Gastrocnemius medialis (tissue), 4 donors: ENCODE measurements at regions not wholly inside any gene's neighbourhood (a gene's known extent, or its start where the extent isn't known, plus 50 kb on each side); places are given as distances from the start of the nearest gene placed in this dataset.

Source experiments
- ATAC-seq, 2 donors: fragments of 150-250 bp; one replicate each; pipeline ENCODE4 v1.9.1; 2016
- DNase-seq, 2 donors: peaks; one replicate each; pipeline ENCODE4 v3.0.0-alpha.2; 2019
- H3K27ac ChIP-seq, 4 donors: fragments of 200-600 bp; sonication (generic); 1 replicate in 1 of 4; 2 replicates in 3 of 4; pipeline ENCODE4 v1.5.1; 2016 to 2018; ENCODE audit warnings: mild to moderate bottlenecking in 2 of 4, moderate library complexity in 1 of 4
- H3K27me3 ChIP-seq, 3 donors: fragments of 200-600 bp; sonication (generic) in 2 of 3; 1 replicate in 1 of 3; 2 replicates in 2 of 3; pipeline versions ENCODE4 v1.5.1 to v1.6.0; 2016 to 2019; ENCODE audit warnings: mild to moderate bottlenecking in 1 of 3, moderate library complexity in 1 of 3
- H3K36me3 ChIP-seq, 2 donors: fragments of 200-600 bp; sonication (generic) in 1 of 2; one replicate each; pipeline ENCODE4 v1.5.1; 2017 to 2018
- H3K4me1 ChIP-seq, 2 donors: fragments of 200-600 bp; sonication (generic) in 1 of 2; one replicate each; pipeline ENCODE4 v1.5.1; 2016 to 2017; ENCODE audit warnings: mild to moderate bottlenecking in 2 of 2
- H3K4me3 ChIP-seq, 4 donors: fragments of 200-600 bp; sonication (generic) in 3 of 4; 1 replicate in 1 of 4; 2 replicates in 3 of 4; pipeline ENCODE4 v1.5.1; 2016 to 2019; ENCODE audit warnings: mild to moderate bottlenecking in 2 of 4
- H3K9me3 ChIP-seq, 3 donors: fragments of 200-600 bp; sonication (generic) in 2 of 3; 1 replicate in 1 of 3; 2 replicates in 2 of 3; pipeline ENCODE4 v1.5.1; 2016 to 2019
- POLR2A ChIP-seq, 2 donors: fragments of 450-650 bp; IDR thresholded peaks; one replicate each; pipeline ENCODE4 v1.6.1; 2017; ENCODE audit warnings: antibody characterized with exemption in 2 of 2, mild to moderate bottlenecking in 2 of 2, moderate library complexity in 2 of 2
- in situ Hi-C, 4 donors: fragments of 200-750 bp; cut with MboI; loops; one replicate each; pipeline versions ENCODE4 v1.15.0 to v1.8.0; 2017; ENCODE audit warnings: low sequenced_read_pairs in 4 of 4
- intact Hi-C: fragments of 100-400 bp; cut with DNase I; formaldehyde crosslinking; loops from one replicate; pipeline ENCODE4 v1.15.1; 2023; ENCODE audit warnings: low total_unique reads
- TF ChIP-seq, protein P1 (sequence below), 5 experiments: fragments of 450-650 bp in 3 of 5; fragments of 200-600 bp in 2 of 5; sonication (generic) in 2 of 5; IDR thresholded peaks in 4 of 5; conservative IDR thresholded peaks in 1 of 5; 1 replicate in 4 of 5; 2 replicates in 1 of 5; pipeline ENCODE4 v1.5.1; 2016 to 2019; ENCODE audit warnings: antibody characterized with exemption in 5 of 5, mild to moderate bottlenecking in 3 of 5, moderate library complexity in 3 of 5

DNA sequence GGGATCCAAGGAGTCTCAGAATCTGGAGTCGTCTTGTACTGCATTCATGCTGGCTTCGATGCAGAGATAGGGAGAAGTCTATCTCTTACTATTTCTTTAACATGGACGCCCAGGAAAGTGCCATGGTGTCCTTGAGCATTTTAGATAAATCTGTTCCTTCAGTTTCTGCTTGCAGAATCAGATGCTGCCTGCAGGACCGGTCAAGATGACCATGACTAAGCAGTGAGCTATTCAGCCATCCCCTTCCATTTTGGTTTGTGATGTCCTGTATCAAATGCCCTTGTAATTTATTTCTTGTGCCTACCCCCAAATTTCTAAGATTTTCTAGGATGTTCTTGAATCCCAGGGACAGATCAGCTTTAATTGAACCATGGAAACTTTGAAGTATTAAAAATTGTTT is 139.4 kb upstream of the TP63 start:
- no peak overlapping the region for H3K27ac ChIP-seq
- H3K36me3 ChIP-seq, result no peaks in the 10 kb centered on the region
- H3K4me1 ChIP-seq, result no peaks in the 10 kb centered on the region
- in situ Hi-C loops, result no loop called here
- ATAC-seq, result no peak
- intact Hi-C loops, result no loop called here
- H3K9me3 ChIP-seq, result no peaks in the 10 kb centered on the region
- TF ChIP-seq, protein P1, sequence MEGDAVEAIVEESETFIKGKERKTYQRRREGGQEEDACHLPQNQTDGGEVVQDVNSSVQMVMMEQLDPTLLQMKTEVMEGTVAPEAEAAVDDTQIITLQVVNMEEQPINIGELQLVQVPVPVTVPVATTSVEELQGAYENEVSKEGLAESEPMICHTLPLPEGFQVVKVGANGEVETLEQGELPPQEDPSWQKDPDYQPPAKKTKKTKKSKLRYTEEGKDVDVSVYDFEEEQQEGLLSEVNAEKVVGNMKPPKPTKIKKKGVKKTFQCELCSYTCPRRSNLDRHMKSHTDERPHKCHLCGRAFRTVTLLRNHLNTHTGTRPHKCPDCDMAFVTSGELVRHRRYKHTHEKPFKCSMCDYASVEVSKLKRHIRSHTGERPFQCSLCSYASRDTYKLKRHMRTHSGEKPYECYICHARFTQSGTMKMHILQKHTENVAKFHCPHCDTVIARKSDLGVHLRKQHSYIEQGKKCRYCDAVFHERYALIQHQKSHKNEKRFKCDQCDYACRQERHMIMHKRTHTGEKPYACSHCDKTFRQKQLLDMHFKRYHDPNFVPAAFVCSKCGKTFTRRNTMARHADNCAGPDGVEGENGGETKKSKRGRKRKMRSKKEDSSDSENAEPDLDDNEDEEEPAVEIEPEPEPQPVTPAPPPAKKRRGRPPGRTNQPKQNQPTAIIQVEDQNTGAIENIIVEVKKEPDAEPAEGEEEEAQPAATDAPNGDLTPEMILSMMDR (IDR thresholded peaks at IDR 0.05 in 4 of 5, conservative IDR thresholded peaks at IDR 0.05 in 1 of 5), result no peak
- TF ChIP-seq POLR2A (IDR thresholded peaks at IDR 0.05), result no peak
- no peaks in the 10 kb centered on the region for H3K27me3 ChIP-seq
- no peak for DNase-seq
- no peak overlapping the region for H3K4me3 ChIP-seq

DNA sequence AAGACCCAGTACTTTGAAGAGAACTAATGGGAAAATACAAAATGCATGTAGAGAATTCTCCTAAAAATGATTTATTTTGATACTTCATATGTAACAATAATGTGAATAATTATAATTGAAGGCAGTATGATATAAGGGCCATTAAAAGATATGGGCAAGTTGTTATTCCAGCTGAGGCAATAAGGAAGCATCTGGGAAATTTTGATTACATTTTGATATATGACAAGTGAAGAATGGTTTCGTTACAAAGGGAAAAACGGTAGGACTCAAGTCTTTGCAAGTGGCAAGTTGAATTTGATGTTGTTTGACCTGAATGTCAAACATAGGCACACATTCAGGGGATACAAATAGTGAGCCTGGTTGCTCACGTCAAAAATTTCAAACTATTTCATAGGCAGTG is 137.9 kb upstream of the TP63 start:
- TF ChIP-seq, protein P1 (IDR thresholded peaks at IDR 0.05 in 4 of 5, conservative IDR thresholded peaks at IDR 0.05 in 1 of 5), result no peak
- no peak for TF ChIP-seq POLR2A (IDR thresholded peaks at IDR 0.05)
- in situ Hi-C loops, result no loop called here
- intact Hi-C loops, result no loop called here

DNA sequence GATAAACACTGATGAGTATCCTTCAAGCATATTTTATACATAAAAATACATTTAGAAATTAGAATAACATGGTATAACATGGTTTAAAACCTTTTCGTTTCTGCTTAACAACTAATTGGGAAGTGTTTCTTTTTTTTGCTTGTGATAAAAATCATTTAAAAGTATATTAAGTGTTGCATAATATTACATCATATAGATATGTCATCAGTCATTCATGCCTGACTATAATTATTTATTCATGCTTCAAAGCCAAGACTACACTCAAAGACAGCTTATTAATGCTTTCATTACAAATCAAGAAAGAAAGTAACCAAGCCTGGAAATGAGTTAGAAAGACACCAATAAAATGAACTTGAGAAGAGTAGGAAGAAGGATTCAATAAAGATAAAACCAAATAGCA is 136.6 kb upstream of the TP63 start:
- intact Hi-C loops, result no loop called here

More for the DNA sequence above, 137.9 kb upstream of the TP63 start:
- Histone ChIP-seq H3K27ac (no peak overlapping the region), H3K9me3 (no peaks in the 10 kb centered on the region), H3K27me3 (no peaks in the 10 kb centered on the region), H3K36me3 (no peaks in the 10 kb centered on the region), H3K4me1 (no peaks in the 10 kb centered on the region), H3K4me3 (no peak overlapping the region)
- ATAC-seq, result no peak
- no peak for DNase-seq

DNA sequence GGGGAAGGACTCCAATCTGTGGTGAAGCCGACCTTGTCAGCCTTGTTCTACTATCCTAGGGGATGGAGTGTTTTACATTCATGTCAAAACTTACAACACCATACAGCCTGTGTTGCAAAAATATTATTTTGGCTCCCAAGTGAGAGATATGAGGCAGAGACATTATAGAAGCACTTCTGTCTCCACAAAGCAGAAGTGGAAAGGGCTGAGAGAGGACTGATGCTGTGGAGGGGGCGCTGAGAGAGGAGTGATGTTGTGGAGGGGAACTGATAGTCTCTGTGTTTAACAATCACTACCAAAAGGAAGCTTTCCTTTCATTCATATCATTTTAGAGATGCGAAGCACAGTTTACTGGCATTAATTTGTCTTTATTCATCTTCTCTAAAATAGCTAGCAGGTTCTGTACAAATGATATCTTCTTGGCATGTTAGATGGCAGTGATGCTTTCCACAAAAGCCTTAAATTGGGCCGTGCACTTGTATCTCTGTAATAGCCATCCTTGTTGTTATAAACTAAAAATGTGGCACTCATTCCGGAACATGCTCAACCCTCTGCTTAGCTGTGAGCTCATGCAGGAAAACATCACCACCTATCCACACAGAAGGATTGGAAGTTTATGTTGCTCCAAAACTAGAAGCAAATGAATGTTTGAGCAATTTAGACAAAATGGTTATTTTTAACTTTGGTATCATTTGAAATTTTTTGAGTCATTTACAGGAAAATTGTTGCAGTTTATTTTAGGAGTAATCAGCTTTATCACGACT is 134.6 kb upstream of the TP63 start:
- no peak for DNase-seq
- in situ Hi-C loops (no loop called here), intact Hi-C loops (no loop called here)
- H3K4me1 ChIP-seq, result no peaks in the 10 kb centered on the region
- H3K27ac ChIP-seq, result no peak overlapping the region
- no peaks in the 10 kb centered on the region for H3K9me3 ChIP-seq
- H3K4me3 ChIP-seq, result no peak overlapping the region
- TF ChIP-seq, protein P1 (IDR thresholded peaks at IDR 0.05 in 4 of 5, conservative IDR thresholded peaks at IDR 0.05 in 1 of 5), result no peak
- no peak for TF ChIP-seq POLR2A (IDR thresholded peaks at IDR 0.05)
- ATAC-seq, result no peak
- no peaks in the 10 kb centered on the region for H3K27me3 ChIP-seq
- no peaks in the 10 kb centered on the region for H3K36me3 ChIP-seq

More for the DNA sequence above, 136.6 kb upstream of the TP63 start:
- no peak overlapping the region for H3K4me3 ChIP-seq
- DNase-seq, result no peak
- no peaks in the 10 kb centered on the region for H3K27me3 ChIP-seq
- in situ Hi-C loops, result no loop called here
- no peak for ATAC-seq
- H3K36me3 ChIP-seq, result no peaks in the 10 kb centered on the region
- no peaks in the 10 kb centered on the region for H3K4me1 ChIP-seq
- TF ChIP-seq, protein P1 (IDR thresholded peaks at IDR 0.05 in 4 of 5, conservative IDR thresholded peaks at IDR 0.05 in 1 of 5), result no peak
- no peak for TF ChIP-seq POLR2A (IDR thresholded peaks at IDR 0.05)
- no peaks in the 10 kb centered on the region for H3K9me3 ChIP-seq
- no peak overlapping the region for H3K27ac ChIP-seq
